ENCODE measurements at regions not wholly inside any gene's neighbourhood (a gene's known extent, or its start where the extent isn't known, plus 50 kb on each side); places are given as distances from the start of the nearest gene placed in this dataset.
"Not testable (repeated sequence)": the region's sequence is repeated elsewhere in the genome, so short reads cannot be mapped to it uniquely, and the experiment has no call there.

- no peak overlapping the region for H3K4me3 ChIP-seq (ENCODE audit: control insufficient read depth, low read depth, low read length)
- no peak for TF ChIP-seq CTCF (IDR thresholded peaks at IDR 0.05; ENCODE audit: control insufficient read depth, insufficient read depth, low read depth, low read length, missing control alignments)
- no peak for DNase-seq (ENCODE audit: low read depth)
Observed at GRCh38 chr5:92208265-92208664, 825.1 kb upstream of the ARRDC3 start.

GRCh38 chr5:92207151-92207550 lies 824.0 kb upstream of the ARRDC3 start:
- TF ChIP-seq CTCF (IDR thresholded peaks at IDR 0.05; ENCODE audit: control insufficient read depth, insufficient read depth, low read depth, low read length, missing control alignments) = no peak
- no peak for DNase-seq (ENCODE audit: low read depth)
- H3K4me3 ChIP-seq (ENCODE audit: control insufficient read depth, low read depth, low read length) = no peak overlapping the region

- TF ChIP-seq CTCF (IDR thresholded peaks at IDR 0.05; ENCODE audit: control insufficient read depth, insufficient read depth, low read depth, low read length, missing control alignments) = no peak
- no peak overlapping the region for H3K4me3 ChIP-seq (ENCODE audit: control insufficient read depth, low read depth, low read length)
- DNase-seq (ENCODE audit: low read depth) = no peak
Observed at GRCh38 chr5:92206681-92207080, 823.6 kb upstream of the ARRDC3 start.

- H3K4me3 ChIP-seq (ENCODE audit: control insufficient read depth, low read depth, low read length) = not testable (repeated sequence)
Observed at GRCh38 chr5:92199035-92199434, 815.9 kb upstream of the ARRDC3 start.

GRCh38 chr5:92181656-92182055 lies 798.5 kb upstream of the ARRDC3 start:
- no peak for DNase-seq (ENCODE audit: low read depth)
- TF ChIP-seq CTCF (IDR thresholded peaks at IDR 0.05; ENCODE audit: control insufficient read depth, insufficient read depth, low read depth, low read length, missing control alignments) = no peak
- H3K4me3 ChIP-seq (ENCODE audit: control insufficient read depth, low read depth, low read length) = no peak overlapping the region

More at GRCh38 chr5:92199035-92199434, 815.9 kb upstream of the ARRDC3 start:
- not testable (repeated sequence) for DNase-seq (ENCODE audit: low read depth)

- TF ChIP-seq CTCF (IDR thresholded peaks at IDR 0.05; ENCODE audit: control insufficient read depth, insufficient read depth, low read depth, low read length, missing control alignments) = no peak
- no peak for DNase-seq (ENCODE audit: low read depth)
- no peak overlapping the region for H3K4me3 ChIP-seq (ENCODE audit: control insufficient read depth, low read depth, low read length)
Observed at GRCh38 chr5:92180391-92180790, 797.3 kb upstream of the ARRDC3 start.

GRCh38 chr5:92179651-92180050 lies 796.5 kb upstream of the ARRDC3 start:
- no peak for DNase-seq (ENCODE audit: low read depth)
- no peak overlapping the region for H3K4me3 ChIP-seq (ENCODE audit: control insufficient read depth, low read depth, low read length)
- TF ChIP-seq CTCF (IDR thresholded peaks at IDR 0.05; ENCODE audit: control insufficient read depth, insufficient read depth, low read depth, low read length, missing control alignments) = no peak

Data from AG09309 (cell line).